K562 (cell line): ENCODE measurements at regions not wholly inside any gene's neighbourhood (a gene's known extent, or its start where the extent isn't known, plus 50 kb on each side); places are given as distances from the start of the nearest gene placed in this dataset.

Source experiments
- CC2D1A ChIP-seq: fragments of 450-650 bp; IDR thresholded peaks from 2 replicates; pipeline ENCODE4 v1.6.1; 2017; ENCODE audit warnings: mild to moderate bottlenecking
- ELF1 ChIP-seq: fragments of 200-800 bp; sonication (Bioruptor generic); IDR thresholded peaks from 2 replicates; pipeline ENCODE4 v1.6.1; 2016; ENCODE audit warnings: missing genetic modification characterization, missing compliant biosample characterization
- ETV6 ChIP-seq, 3 experiments: fragments of 150-350 bp in 1 of 3; sonication (generic) in 1 of 3; formaldehyde crosslinking in 1 of 3; IDR thresholded peaks; 2 replicates each; pipeline versions ENCODE4 v1.6.1 to v1.8.0; 2014 to 2022; ENCODE audit warnings: borderline replicate concordance in 2 of 3, low read depth in 2 of 3, antibody characterized with exemption in 1 of 3, low read length in 1 of 3, mild to moderate bottlenecking in 1 of 3, missing genetic modification reagents in 1 of 3
- EZH2 ChIP-seq: IDR thresholded peaks from 2 replicates; pipeline ENCODE4 v1.6.1; 2012; ENCODE audit warnings: low read depth, mild to moderate bottlenecking, inconsistent platforms, low read length, borderline replicate concordance
- KAT2B ChIP-seq: IDR thresholded peaks from one replicate; pipeline ENCODE4 v1.6.1; 2012; ENCODE audit warnings: low read depth, mild to moderate bottlenecking, control low read depth, inconsistent platforms, low read length, moderate library complexity
- MYC ChIP-seq, 2 experiments: fragments of 250-450 bp in 1 of 2; sonication (Bioruptor Pico) in 1 of 2; IDR thresholded peaks; 2 replicates each; pipeline versions ENCODE4 v1.5.1 to v1.6.1; 2012 to 2021; ENCODE audit warnings: low read depth in 2 of 2, borderline replicate concordance in 1 of 2, improper control_type of control experiment in 1 of 2, low read length in 1 of 2, mild to moderate bottlenecking in 1 of 2, moderate library complexity in 1 of 2
- POLR2A ChIP-seq: fragments of 450-650 bp; conservative IDR thresholded peaks from 2 replicates; pipeline ENCODE4 v1.6.1; 2016
- RNF2 ChIP-seq: sonication (generic); IDR thresholded peaks from 2 replicates; pipeline ENCODE4 v1.6.1; 2016
- ZNF184 ChIP-seq: sonication (generic); formaldehyde crosslinking; IDR thresholded peaks from 2 replicates; pipeline ENCODE4 v1.5.0; 2020; ENCODE audit warnings: missing genetic modification reagents
- ZNF263 ChIP-seq: sonication (generic); formaldehyde crosslinking; IDR thresholded peaks from 2 replicates; pipeline ENCODE4 v1.8.0; 2022; ENCODE audit warnings: mild to moderate bottlenecking, missing genetic modification reagents, borderline replicate concordance
- ZSCAN29 ChIP-seq: fragments of 450-650 bp; IDR thresholded peaks from 2 replicates; pipeline ENCODE4 v1.6.1; 2017
- TF ChIP-seq, protein P1 (sequence below), 3 experiments: IDR thresholded peaks in 2 of 3; conservative IDR thresholded peaks in 1 of 3; 2 replicates each; pipeline ENCODE4 v1.5.1; 2011 to 2012; ENCODE audit warnings: low read length in 3 of 3, mild to moderate bottlenecking in 3 of 3, control low read depth in 2 of 3, improper control_type of control experiment in 1 of 3, inconsistent platforms in 1 of 3, low read depth in 1 of 3, mixed read lengths in 1 of 3, moderate library complexity in 1 of 3; ENCODE audit not compliant: insufficient read depth in 2 of 3
- TF ChIP-seq, protein P2 (sequence below): sonication (generic); formaldehyde crosslinking; IDR thresholded peaks from 2 replicates; pipeline ENCODE4 v1.9.0; 2022; ENCODE audit warnings: mild to moderate bottlenecking, missing genetic modification reagents
- TF ChIP-seq, protein P3 (sequence below): fragments of 450-650 bp; IDR thresholded peaks from 2 replicates; pipeline ENCODE4 v1.6.1; 2014; ENCODE audit warnings: low read depth, mild to moderate bottlenecking, moderate library complexity, borderline replicate concordance

DNA sequence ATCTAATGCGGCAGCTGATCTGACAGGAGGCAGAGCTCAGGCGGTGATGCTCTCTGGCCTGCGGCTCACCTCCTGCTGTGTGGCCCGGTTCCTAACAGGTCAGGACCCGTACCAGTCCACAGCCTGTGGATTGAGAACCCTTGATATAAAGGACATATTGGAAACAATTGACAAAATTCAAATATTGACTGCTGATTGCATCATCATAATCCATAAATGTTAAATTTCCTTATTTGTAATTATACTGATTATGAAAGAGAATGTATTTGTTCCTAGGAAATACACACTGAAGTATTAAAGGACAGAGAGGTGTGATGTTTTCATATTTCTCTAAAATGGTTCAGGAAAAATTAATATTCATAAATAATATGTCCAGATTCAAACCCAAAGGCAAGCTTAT lies 63.8 kb upstream of the SRD5A2 start:
- TF ChIP-seq KAT2B (no peak), CC2D1A (no peak), POLR2A (no peak), ZSCAN29 (no peak), ZNF184 (no peak), EZH2 (no peak), MYC (IDR thresholded peaks at IDR 0.05; ENCODE audit: low read depth, low read length) (no peak), MYC (CRISPR knock-in tag; IDR thresholded peaks at IDR 0.05; ENCODE audit: borderline replicate concordance, low read depth) (no peak), ELF1 (tag) (no peak), RNF2 (no peak), ETV6 (IDR thresholded peaks at IDR 0.05; ENCODE audit: borderline replicate concordance in 1 of 2, low read depth in 2 of 2, low read length in 1 of 2) (no peak), ETV6 (CRISPR knock-in tag; IDR thresholded peaks at IDR 0.05; ENCODE audit: borderline replicate concordance) (no peak), ZNF263 (CRISPR knock-in tag) (no peak)
- TF ChIP-seq, protein P1, sequence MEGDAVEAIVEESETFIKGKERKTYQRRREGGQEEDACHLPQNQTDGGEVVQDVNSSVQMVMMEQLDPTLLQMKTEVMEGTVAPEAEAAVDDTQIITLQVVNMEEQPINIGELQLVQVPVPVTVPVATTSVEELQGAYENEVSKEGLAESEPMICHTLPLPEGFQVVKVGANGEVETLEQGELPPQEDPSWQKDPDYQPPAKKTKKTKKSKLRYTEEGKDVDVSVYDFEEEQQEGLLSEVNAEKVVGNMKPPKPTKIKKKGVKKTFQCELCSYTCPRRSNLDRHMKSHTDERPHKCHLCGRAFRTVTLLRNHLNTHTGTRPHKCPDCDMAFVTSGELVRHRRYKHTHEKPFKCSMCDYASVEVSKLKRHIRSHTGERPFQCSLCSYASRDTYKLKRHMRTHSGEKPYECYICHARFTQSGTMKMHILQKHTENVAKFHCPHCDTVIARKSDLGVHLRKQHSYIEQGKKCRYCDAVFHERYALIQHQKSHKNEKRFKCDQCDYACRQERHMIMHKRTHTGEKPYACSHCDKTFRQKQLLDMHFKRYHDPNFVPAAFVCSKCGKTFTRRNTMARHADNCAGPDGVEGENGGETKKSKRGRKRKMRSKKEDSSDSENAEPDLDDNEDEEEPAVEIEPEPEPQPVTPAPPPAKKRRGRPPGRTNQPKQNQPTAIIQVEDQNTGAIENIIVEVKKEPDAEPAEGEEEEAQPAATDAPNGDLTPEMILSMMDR (IDR thresholded peaks at IDR 0.05 in 2 of 3, conservative IDR thresholded peaks at IDR 0.05 in 1 of 3; ENCODE audit: insufficient read depth in 2 of 3, low read depth in 1 of 3, low read length in 3 of 3), result no peak
- TF ChIP-seq, protein P2, sequence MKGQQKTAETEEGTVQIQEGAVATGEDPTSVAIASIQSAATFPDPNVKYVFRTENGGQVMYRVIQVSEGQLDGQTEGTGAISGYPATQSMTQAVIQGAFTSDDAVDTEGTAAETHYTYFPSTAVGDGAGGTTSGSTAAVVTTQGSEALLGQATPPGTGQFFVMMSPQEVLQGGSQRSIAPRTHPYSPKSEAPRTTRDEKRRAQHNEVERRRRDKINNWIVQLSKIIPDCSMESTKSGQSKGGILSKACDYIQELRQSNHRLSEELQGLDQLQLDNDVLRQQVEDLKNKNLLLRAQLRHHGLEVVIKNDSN, result no peak
- TF ChIP-seq, protein P3, sequence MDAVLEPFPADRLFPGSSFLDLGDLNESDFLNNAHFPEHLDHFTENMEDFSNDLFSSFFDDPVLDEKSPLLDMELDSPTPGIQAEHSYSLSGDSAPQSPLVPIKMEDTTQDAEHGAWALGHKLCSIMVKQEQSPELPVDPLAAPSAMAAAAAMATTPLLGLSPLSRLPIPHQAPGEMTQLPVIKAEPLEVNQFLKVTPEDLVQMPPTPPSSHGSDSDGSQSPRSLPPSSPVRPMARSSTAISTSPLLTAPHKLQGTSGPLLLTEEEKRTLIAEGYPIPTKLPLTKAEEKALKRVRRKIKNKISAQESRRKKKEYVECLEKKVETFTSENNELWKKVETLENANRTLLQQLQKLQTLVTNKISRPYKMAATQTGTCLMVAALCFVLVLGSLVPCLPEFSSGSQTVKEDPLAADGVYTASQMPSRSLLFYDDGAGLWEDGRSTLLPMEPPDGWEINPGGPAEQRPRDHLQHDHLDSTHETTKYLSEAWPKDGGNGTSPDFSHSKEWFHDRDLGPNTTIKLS, result no peak
